Endodermal cell (in vitro differentiated cells): ENCODE measurements at regions not wholly inside any gene's neighbourhood (a gene's known extent, or its start where the extent isn't known, plus 50 kb on each side); places are given as distances from the start of the nearest gene placed in this dataset.

Experiments
- DNase-seq: peaks from one replicate; pipeline ENCODE4 v3.0.0-alpha.2; 2017
- H3K27ac ChIP-seq: 2 replicates; pipeline ENCODE4 v1.5.1; 2013; ENCODE audit warnings: mild to moderate bottlenecking, low read depth, low read length, moderate library complexity
- H3K27me3 ChIP-seq: 2 replicates; pipeline ENCODE4 v1.6.1; 2013; ENCODE audit warnings: mild to moderate bottlenecking, low read length, moderate library complexity; ENCODE audit not compliant: insufficient read depth, control insufficient read depth, poor library complexity, severe bottlenecking
- H3K36me3 ChIP-seq: 2 replicates; pipeline ENCODE4 v1.7.0; 2013; ENCODE audit warnings: mild to moderate bottlenecking, low read length, moderate library complexity; ENCODE audit not compliant: control insufficient read depth, insufficient read depth
- H3K4me1 ChIP-seq: one replicate; pipeline ENCODE4 v1.7.0; 2013; ENCODE audit warnings: low read length; ENCODE audit not compliant: control insufficient read depth, insufficient read depth
- H3K4me3 ChIP-seq: 2 replicates; pipeline ENCODE4 v1.5.1; 2013; ENCODE audit warnings: mild to moderate bottlenecking, low read length, moderate library complexity
- H3K9ac ChIP-seq: 2 replicates; pipeline ENCODE4 v1.6.1; 2013; ENCODE audit warnings: mild to moderate bottlenecking, low read length, moderate library complexity; ENCODE audit not compliant: poor library complexity, severe bottlenecking; ENCODE audit errors: extremely low read depth
- H3K9me3 ChIP-seq: 2 replicates; pipeline ENCODE4 v1.6.1; 2013; ENCODE audit warnings: mild to moderate bottlenecking, low read length, moderate library complexity; ENCODE audit not compliant: control insufficient read depth
- H3K27ac Mint-ChIP-seq: 2 replicates; pipeline ENCODE4 v1.8.0; 2020; ENCODE audit warnings: mixed read lengths
- H3K27me3 Mint-ChIP-seq: 2 replicates; pipeline ENCODE4 v1.8.0; 2021; ENCODE audit warnings: mild to moderate bottlenecking, mixed read lengths; ENCODE audit not compliant: insufficient read depth
- H3K36me3 Mint-ChIP-seq: 2 replicates; pipeline ENCODE4 v1.8.0; 2020; ENCODE audit warnings: low read depth, mixed read lengths
- H3K4me1 Mint-ChIP-seq: 2 replicates; pipeline ENCODE4 v1.8.0; 2020; ENCODE audit warnings: mixed read lengths
- H3K4me3 Mint-ChIP-seq: 2 replicates; pipeline ENCODE4 v1.8.0; 2020; ENCODE audit warnings: mild to moderate bottlenecking, moderate library complexity, mixed read lengths
- H3K9me3 Mint-ChIP-seq: 2 replicates; pipeline ENCODE4 v1.8.0; 2020; ENCODE audit warnings: mild to moderate bottlenecking, mixed read lengths
- WGBS, 2 experiments: methylation state at CpG; one replicate each; pipeline versions ENCODE4 v1.1.5 to v1.1.7; 2013; ENCODE audit warnings: missing lambda C conversion rate in 2 of 2, mixed read lengths in 1 of 2; ENCODE audit not compliant: insufficient coverage in 1 of 2, insufficient read length in 1 of 2; 5-methylcytosine and 5-hydroxymethylcytosine counted together
- TF ChIP-seq, protein P1 (sequence below): fragments of 200-600 bp; sonication (generic); conservative IDR thresholded peaks from 2 replicates; pipeline ENCODE4 v1.5.0; 2021; ENCODE audit warnings: antibody characterized with exemption, mild to moderate bottlenecking

DNA sequence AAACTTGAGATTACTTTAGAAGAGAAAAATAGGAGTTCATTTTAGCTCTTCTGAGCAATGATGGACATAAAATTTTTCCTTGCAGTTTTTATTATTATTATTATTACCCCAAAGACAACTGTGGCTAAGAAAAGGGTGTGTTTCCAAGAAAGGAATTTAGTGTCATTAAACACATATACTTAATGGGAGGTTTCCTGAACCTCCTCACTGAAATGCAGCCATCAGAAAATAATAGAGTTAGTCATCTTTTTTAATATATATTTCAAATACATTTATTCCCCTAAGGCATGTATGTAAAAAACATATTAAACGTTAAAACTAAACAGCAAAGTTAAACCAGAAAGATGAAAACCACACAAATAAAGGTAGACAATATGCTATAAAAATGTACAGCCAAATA is 66.8 kb downstream of the CRPPA start:
- H3K4me1 ChIP-seq: no peaks in the 10 kb centered on the region
- no peak overlapping the region for H3K4me3 ChIP-seq
- H3K9me3 ChIP-seq: no peaks in the 10 kb centered on the region
- no peaks in the 10 kb centered on the region for H3K36me3 ChIP-seq
- H3K27ac Mint-ChIP-seq: no peak overlapping the region
- no peaks in the 10 kb centered on the region for H3K36me3 Mint-ChIP-seq
- no peaks in the 10 kb centered on the region for H3K27me3 ChIP-seq
- WGBS, 2 experiments: 88% methylated on average over 1 of the region's 1 CpG; no CpG with 5 or more reads in 1 of the 2 experiments
- H3K9ac ChIP-seq: no peak overlapping the region
- H3K9me3 Mint-ChIP-seq: peaks cover 9% of the 10 kb centered on the region
- DNase-seq: no peak
- TF ChIP-seq, protein P1, sequence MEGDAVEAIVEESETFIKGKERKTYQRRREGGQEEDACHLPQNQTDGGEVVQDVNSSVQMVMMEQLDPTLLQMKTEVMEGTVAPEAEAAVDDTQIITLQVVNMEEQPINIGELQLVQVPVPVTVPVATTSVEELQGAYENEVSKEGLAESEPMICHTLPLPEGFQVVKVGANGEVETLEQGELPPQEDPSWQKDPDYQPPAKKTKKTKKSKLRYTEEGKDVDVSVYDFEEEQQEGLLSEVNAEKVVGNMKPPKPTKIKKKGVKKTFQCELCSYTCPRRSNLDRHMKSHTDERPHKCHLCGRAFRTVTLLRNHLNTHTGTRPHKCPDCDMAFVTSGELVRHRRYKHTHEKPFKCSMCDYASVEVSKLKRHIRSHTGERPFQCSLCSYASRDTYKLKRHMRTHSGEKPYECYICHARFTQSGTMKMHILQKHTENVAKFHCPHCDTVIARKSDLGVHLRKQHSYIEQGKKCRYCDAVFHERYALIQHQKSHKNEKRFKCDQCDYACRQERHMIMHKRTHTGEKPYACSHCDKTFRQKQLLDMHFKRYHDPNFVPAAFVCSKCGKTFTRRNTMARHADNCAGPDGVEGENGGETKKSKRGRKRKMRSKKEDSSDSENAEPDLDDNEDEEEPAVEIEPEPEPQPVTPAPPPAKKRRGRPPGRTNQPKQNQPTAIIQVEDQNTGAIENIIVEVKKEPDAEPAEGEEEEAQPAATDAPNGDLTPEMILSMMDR: no peak
- H3K4me1 Mint-ChIP-seq: no peaks in the 10 kb centered on the region
- no peak overlapping the region for H3K4me3 Mint-ChIP-seq
- no peaks in the 10 kb centered on the region for H3K27me3 Mint-ChIP-seq
- H3K27ac ChIP-seq: no peak overlapping the region

DNA sequence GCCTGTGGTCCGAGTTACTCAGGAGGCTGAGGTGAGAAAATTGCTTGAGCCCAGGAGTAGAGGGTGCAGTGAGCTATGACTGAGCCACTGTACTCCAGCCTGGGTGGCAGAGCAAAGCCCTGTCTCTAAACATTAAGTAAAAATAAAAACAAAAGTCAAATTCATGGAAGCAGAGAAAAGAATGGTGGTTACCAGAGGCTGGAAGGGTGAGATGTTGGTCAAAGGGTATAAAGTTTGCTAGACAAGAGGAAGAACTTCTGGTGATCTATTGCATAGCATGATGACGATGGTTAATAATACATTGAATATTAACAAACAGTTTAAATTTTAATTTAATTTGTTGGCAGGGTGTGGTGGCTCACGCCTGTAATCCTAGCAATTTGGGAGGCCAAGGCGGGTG is 68.1 kb downstream of the CRPPA start:
- no peaks in the 10 kb centered on the region for H3K4me1 ChIP-seq
- Mint-ChIP-seq H3K27me3 (no peaks in the 10 kb centered on the region), H3K36me3 (no peaks in the 10 kb centered on the region), H3K4me3 (no peak overlapping the region), H3K4me1 (peaks cover 3% of the 10 kb centered on the region), H3K9me3 (peaks cover 9% of the 10 kb centered on the region), H3K27ac (no peak overlapping the region)
- H3K9ac ChIP-seq: no peak overlapping the region
- 64% methylated on average over 3 of the region's 4 CpGs; no CpG with 5 or more reads in 1 of the 2 experiments for WGBS, 2 experiments
- H3K27me3 ChIP-seq: no peaks in the 10 kb centered on the region
- DNase-seq: no peak
- H3K4me3 ChIP-seq: no peak overlapping the region
- no peaks in the 10 kb centered on the region for H3K36me3 ChIP-seq
- no peaks in the 10 kb centered on the region for H3K9me3 ChIP-seq
- H3K27ac ChIP-seq: no peak overlapping the region
- TF ChIP-seq, protein P1: no peak

GRCh38 chr7:16350634-16351033 is 70.7 kb downstream of the CRPPA start:
- no peaks in the 10 kb centered on the region for H3K36me3 ChIP-seq
- no peak overlapping the region for H3K4me3 ChIP-seq
- Mint-ChIP-seq H3K27ac (no peak overlapping the region), H3K27me3 (no peaks in the 10 kb centered on the region), H3K4me3 (no peak overlapping the region), H3K4me1 (peaks cover 10% of the 10 kb centered on the region), H3K9me3 (peaks cover 9% of the 10 kb centered on the region), H3K36me3 (no peaks in the 10 kb centered on the region)
- no peak for DNase-seq
- peaks cover 3% of the 10 kb centered on the region for H3K4me1 ChIP-seq
- no peaks in the 10 kb centered on the region for H3K9me3 ChIP-seq
- H3K27ac ChIP-seq: no peak overlapping the region
- H3K27me3 ChIP-seq: no peaks in the 10 kb centered on the region
- H3K9ac ChIP-seq: no peak overlapping the region
- TF ChIP-seq, protein P1: no peak
- 96% methylated on average over 2 of the region's 2 CpGs; no CpG with 5 or more reads in 1 of the 2 experiments for WGBS, 2 experiments
